ENCODE measurements at regions not wholly inside any gene's neighbourhood (a gene's known extent, or its start where the extent isn't known, plus 50 kb on each side); places are given as distances from the start of the nearest gene placed in this dataset.

DNA sequence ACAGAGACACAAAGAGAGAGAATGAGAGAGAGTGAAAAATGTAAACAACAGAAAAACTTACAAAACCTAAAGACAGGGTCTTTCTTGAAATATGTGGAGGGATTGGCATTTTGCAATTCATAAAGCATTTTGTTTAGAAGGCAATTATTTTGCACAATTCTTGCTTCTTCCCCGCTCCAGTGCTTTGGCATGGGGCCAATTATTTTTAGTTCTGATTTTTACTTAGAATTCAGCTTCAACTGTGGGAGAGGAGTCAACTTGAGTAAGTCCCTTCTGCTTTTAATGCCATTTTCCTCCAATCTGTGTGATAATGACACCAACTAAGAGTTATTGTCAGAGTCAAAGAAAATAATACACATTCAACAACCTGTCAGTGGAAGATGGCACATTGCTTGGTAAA lies 1051.9 kb downstream of the NLGN4X start:
- TF ChIP-seq, protein P1, sequence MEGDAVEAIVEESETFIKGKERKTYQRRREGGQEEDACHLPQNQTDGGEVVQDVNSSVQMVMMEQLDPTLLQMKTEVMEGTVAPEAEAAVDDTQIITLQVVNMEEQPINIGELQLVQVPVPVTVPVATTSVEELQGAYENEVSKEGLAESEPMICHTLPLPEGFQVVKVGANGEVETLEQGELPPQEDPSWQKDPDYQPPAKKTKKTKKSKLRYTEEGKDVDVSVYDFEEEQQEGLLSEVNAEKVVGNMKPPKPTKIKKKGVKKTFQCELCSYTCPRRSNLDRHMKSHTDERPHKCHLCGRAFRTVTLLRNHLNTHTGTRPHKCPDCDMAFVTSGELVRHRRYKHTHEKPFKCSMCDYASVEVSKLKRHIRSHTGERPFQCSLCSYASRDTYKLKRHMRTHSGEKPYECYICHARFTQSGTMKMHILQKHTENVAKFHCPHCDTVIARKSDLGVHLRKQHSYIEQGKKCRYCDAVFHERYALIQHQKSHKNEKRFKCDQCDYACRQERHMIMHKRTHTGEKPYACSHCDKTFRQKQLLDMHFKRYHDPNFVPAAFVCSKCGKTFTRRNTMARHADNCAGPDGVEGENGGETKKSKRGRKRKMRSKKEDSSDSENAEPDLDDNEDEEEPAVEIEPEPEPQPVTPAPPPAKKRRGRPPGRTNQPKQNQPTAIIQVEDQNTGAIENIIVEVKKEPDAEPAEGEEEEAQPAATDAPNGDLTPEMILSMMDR (IDR thresholded peaks at IDR 0.05; ENCODE audit: unreplicated experiment) = no peak
- CTCF ChIA-PET = no interaction called here
- Mint-ChIP-seq H3K4me1 (ENCODE audit: low read depth, unreplicated experiment) (peaks cover 16% of the 10 kb centered on the region), H3K36me3 (ENCODE audit: insufficient read depth, unreplicated experiment) (no peaks in the 10 kb centered on the region), H3K4me3 (ENCODE audit: low read depth, unreplicated experiment) (peak overlapping the region; percentile 54), H3K27ac (ENCODE audit: unreplicated experiment) (no peak overlapping the region), H3K9me3 (ENCODE audit: low read depth, unreplicated experiment) (peaks cover 3% of the 10 kb centered on the region), H3K27me3 (ENCODE audit: unreplicated experiment) (no peaks in the 10 kb centered on the region)
- no peak for DNase-seq
- no TSS peak for BruUV-seq (replicated peaks)
- intact Hi-C loops (cut with micrococcal nuclease; ENCODE audit: unreplicated experiment) = no loop called here

DNA sequence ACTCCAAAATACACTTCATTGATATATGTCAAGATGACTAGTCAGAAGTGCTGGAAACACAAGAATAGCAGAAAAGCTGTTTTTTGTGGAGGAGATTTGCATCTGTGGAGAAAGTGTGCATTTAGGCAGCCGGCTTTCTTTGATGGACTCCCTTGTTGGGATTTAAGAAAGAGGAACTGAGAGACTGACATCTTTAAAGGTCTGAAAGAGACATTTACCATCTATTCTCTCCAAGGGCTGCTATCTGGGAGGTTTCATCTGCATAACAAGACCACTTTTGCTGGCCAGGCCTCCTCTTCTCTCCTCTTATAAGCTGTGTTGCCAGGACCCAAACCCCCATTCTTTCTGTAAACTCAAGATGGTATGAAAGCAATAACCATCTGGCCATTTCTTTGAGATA lies 1065.0 kb downstream of the NLGN4X start:
- no peaks in the 10 kb centered on the region for H3K9me3 Mint-ChIP-seq (ENCODE audit: low read depth, unreplicated experiment)
- DNase-seq = no peak
- no peaks in the 10 kb centered on the region for H3K36me3 Mint-ChIP-seq (ENCODE audit: insufficient read depth, unreplicated experiment)
- H3K4me1 Mint-ChIP-seq (ENCODE audit: low read depth, unreplicated experiment) = no peaks in the 10 kb centered on the region
- no peak overlapping the region for H3K4me3 Mint-ChIP-seq (ENCODE audit: low read depth, unreplicated experiment)
- intact Hi-C loops (cut with micrococcal nuclease; ENCODE audit: unreplicated experiment) = no loop called here
- no peak overlapping the region for H3K27ac Mint-ChIP-seq (ENCODE audit: unreplicated experiment)
- TF ChIP-seq, protein P1 (IDR thresholded peaks at IDR 0.05; ENCODE audit: unreplicated experiment) = no peak
- BruUV-seq (replicated peaks) = no TSS peak
- H3K27me3 Mint-ChIP-seq (ENCODE audit: unreplicated experiment) = no peaks in the 10 kb centered on the region
- CTCF ChIA-PET = no interaction called here

DNA sequence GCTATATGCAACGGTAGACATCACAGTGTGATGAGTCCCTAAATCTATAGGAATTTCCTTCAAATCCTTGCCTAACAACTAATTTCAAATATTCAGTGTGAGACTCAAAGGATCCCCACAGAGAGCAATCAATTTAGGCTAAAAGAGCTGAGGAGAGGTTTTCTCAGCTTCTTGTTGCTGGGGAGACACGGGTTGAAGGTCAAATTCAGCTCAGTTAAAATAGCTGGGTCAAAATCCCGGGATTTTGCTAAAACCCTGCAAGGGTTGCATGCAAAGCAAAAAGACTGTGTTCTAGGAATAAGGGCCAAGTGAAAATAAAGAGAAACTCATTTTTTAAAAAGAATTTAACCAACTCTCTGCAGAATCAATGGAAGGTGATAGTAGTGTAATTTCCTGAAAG lies 1073.4 kb downstream of the NLGN4X start:
- Mint-ChIP-seq H3K27me3 (ENCODE audit: unreplicated experiment) (no peaks in the 10 kb centered on the region), H3K36me3 (ENCODE audit: insufficient read depth, unreplicated experiment) (no peaks in the 10 kb centered on the region), H3K27ac (ENCODE audit: unreplicated experiment) (no peak overlapping the region), H3K9me3 (ENCODE audit: low read depth, unreplicated experiment) (no peaks in the 10 kb centered on the region), H3K4me1 (ENCODE audit: low read depth, unreplicated experiment) (no peaks in the 10 kb centered on the region), H3K4me3 (ENCODE audit: low read depth, unreplicated experiment) (no peak overlapping the region)
- BruUV-seq (replicated peaks) = no TSS peak
- CTCF ChIA-PET = no interaction called here
- TF ChIP-seq, protein P1 (IDR thresholded peaks at IDR 0.05; ENCODE audit: unreplicated experiment) = no peak
- no peak for DNase-seq
- intact Hi-C loops (cut with micrococcal nuclease; ENCODE audit: unreplicated experiment) = no loop called here

DNA sequence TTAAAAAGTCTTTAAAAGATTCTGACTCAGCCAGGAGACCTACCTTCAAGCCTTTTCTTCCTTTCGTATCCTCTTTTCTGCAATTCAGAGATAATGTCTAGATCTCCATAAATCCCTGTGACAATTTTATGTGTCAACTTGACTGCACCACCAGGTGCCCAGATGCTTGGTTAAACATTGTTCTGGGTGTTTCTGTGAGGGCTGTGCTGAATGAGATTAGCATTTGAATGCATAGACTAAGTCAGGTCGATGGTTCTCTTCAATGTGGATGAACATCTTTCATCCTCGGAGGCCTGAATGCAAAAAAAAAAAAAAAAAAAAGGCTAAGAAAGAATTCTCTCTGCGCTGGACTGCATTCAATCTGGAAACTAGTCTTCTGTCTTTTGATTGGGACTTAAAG lies 1082.7 kb downstream of the NLGN4X start:
- TF ChIP-seq, protein P1 (IDR thresholded peaks at IDR 0.05; ENCODE audit: unreplicated experiment) = no peak
- intact Hi-C loops (cut with micrococcal nuclease; ENCODE audit: unreplicated experiment) = no loop called here
- no peaks in the 10 kb centered on the region for H3K9me3 Mint-ChIP-seq (ENCODE audit: low read depth, unreplicated experiment)
- no peak overlapping the region for H3K27ac Mint-ChIP-seq (ENCODE audit: unreplicated experiment)
- no peaks in the 10 kb centered on the region for H3K27me3 Mint-ChIP-seq (ENCODE audit: unreplicated experiment)
- no peak for DNase-seq
- H3K4me1 Mint-ChIP-seq (ENCODE audit: low read depth, unreplicated experiment) = no peaks in the 10 kb centered on the region
- CTCF ChIA-PET = no interaction called here
- no peaks in the 10 kb centered on the region for H3K36me3 Mint-ChIP-seq (ENCODE audit: insufficient read depth, unreplicated experiment)
- H3K4me3 Mint-ChIP-seq (ENCODE audit: low read depth, unreplicated experiment) = no peak overlapping the region
- no TSS peak for BruUV-seq (replicated peaks)

DNA sequence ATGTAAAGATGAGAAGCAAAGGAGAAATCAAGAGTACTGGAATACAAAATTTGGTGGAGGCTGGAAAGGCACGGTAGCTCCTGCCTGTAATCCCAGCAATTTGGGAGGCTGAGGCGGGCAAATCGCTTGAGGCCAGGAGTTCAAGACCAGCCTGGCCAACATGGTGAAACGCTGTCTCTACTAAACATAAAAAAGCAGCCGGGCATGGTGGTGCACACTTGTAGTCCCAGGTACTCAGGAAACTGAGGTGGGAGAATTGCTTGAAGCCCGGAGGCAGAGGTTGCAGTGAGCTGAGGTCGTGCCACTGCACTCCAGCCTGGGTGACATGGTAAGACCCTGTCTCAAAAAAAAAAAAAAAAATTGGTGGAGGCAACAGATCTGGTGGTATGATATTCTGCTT lies 1086.0 kb downstream of the NLGN4X start:
- Mint-ChIP-seq H3K4me3 (ENCODE audit: low read depth, unreplicated experiment) (no peak overlapping the region), H3K27ac (ENCODE audit: unreplicated experiment) (no peak overlapping the region), H3K9me3 (ENCODE audit: low read depth, unreplicated experiment) (peaks cover 6% of the 10 kb centered on the region), H3K27me3 (ENCODE audit: unreplicated experiment) (no peaks in the 10 kb centered on the region), H3K36me3 (ENCODE audit: insufficient read depth, unreplicated experiment) (no peaks in the 10 kb centered on the region), H3K4me1 (ENCODE audit: low read depth, unreplicated experiment) (no peaks in the 10 kb centered on the region)
- intact Hi-C loops (cut with micrococcal nuclease; ENCODE audit: unreplicated experiment) = no loop called here
- TF ChIP-seq, protein P1 (IDR thresholded peaks at IDR 0.05; ENCODE audit: unreplicated experiment) = no peak
- DNase-seq = no peak
- no TSS peak for BruUV-seq (replicated peaks)
- CTCF ChIA-PET = no interaction called here

All from Calu3 (cell line).